Anterior cingulate cortex (tissue), 58 donors: ENCODE measurements at regions not wholly inside any gene's neighbourhood (a gene's known extent, or its start where the extent isn't known, plus 50 kb on each side); places are given as distances from the start of the nearest gene placed in this dataset.

Source experiments
- DNase-seq, 58 donors: peaks; one replicate each; lab custom pipeline; 2025; lab: John Stamatoyannopoulos, UW

DNA sequence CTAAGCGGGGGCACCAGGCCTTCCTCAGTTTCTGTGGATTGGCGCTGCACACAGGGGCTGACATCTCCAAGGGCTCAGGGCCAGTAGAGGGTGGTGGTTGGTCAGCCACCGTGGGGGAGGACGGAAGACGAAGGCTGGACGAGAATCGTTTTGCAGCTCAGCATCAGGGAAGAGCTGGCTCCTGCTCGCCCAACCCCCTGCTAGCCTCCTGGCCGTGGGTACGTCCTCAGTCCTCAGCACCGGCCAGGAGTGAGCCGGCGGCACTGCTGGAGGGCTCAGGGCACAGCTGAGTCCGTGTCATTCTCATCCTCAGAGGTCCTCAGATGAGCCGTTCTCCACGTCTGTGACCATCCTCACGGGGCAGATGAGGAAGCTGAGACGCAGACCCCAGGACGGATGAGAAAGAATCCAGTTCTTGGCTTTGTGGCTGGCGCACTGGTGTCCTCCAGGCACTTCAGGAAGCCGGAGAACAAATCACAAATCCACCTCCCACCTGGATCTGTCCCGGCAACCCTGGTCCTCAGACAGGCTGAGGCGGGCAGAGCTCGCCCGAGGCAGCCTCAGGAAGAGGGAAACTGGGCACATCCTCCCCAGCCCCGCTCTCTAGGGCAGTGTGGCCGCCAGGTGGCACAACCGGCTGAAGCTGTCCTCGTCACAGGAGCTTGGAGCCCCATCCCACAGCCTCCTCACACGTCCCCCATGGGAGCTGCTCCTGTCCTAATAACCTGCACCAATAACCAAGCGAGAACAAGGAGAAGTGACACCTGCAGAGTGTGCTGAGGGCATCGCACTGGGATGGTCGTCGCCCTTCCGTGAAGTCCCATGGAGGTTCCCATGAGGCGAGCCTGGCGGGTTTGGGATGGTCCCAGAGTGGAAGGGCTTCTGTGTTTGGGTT is 393.7 kb downstream of the BRD1 start:
- no peak for DNase-seq

DNA sequence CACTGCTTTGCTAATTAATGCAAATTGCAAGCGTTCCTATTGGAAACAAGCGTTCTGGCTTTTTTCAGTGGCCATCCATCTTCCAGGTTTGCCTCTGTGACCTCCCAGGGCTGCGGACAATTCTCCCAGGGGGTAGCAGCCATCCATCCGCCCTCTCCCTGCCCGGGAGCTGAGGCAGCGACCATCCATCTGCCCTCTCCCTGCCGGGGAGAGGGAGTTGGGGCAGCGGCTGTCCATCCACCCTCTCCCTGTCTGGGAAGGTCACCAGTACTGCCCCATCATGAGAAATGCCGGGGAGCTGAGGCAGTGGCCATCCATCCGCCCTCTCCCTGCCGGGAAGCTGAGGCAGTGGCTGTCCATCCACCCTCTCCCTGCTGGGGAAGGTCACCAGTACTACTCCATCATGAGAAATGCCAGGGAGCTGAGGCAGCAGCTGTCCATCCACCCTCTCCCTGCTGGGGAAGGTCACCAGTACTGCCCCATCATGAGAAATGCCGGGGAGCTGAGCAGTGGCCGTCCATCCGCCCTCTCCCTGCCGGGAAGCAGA is 394.7 kb downstream of the BRD1 start:
- no peak for DNase-seq

DNA sequence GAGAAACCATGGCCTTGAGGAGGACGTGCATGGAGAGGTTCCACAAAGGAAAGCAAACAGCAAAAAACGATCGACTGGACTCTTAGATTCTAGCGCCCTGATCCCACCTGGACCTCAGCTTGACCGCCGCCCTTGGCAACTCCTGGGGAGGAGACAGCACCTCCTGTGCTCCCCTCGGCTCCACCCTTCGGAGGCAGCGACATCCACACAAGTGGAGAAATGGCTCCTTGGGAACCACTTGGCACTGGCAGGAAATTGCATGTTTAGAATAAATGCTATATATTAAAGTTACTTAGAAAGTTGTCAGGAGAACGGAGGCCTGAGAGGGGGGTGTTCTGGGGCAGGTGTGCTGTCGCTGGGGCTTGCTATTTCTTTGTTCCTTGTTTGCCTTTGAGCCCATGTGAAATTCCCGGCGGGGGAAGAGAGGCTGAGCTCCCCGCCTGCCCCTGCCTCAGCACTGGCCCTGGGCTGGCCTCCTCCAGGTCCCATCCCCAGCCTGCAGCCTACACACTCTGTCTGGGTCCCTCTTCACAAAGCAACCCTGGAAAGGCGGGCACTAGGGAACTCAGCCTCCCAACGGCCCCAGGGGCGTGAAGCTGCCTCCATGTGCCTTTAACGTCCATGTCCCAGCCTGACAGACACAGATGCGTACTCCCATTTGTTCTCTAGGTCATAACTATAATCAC is 395.3 kb downstream of the BRD1 start:
- DNase-seq, result no peak

DNA sequence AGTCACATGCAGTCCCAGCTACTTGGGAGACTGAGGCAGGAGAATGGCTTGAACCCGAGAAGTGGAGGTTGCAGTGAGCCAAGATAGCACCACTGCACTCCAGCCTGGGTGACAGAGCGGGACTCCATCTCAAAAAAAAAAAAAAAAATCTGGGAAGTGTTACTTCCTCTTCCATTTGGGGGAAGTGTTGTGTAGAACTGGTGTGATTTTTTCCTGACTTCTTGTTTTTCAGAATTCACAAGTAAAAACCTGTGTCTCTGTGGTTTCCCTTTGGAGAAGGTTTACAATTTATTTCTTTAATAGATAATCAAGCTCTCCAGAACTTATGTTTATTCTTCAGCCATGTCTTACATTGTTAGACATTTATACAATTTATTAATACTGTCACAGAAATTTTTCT is 396.1 kb downstream of the BRD1 start:
- no peak for DNase-seq

DNA sequence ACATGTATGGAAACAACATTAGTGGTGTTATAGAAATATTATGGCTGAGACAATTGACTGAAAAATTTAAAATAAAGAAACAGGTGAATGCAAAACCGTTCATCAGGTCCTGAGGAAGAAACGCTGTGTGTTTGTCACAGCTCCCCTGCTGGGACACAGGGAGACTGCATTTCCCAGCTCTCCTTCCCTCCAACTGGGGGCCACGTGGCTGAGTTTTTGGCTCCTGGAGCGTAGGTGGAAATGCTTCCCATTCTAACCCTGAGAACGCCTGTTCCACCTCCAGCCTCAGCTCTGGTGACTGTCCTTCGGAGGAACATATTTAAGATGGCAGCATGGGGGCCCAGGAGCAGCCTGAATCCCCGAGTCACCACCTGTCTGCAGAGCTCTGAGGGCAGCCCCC is 398.6 kb downstream of the BRD1 start:
- no peak for DNase-seq

DNA sequence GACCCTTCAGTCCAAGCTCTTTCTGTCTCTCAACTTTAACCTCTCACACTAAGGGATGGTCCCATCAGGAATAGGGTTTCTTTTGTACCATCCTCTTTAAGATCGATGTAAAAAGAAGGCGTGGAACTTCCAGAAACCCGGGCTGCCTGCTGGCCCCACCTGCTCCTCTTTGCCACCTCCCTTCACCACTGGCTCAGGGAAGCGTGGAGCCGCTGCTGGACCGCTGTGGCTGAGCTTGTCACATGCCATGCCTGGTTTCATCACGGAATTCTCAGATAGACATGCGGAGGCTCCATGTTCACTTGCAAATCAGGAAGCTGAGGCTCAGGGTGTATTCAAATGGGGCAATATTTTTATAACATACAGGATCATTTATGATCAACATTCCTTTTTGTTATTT is 399.7 kb downstream of the BRD1 start:
- DNase-seq, result no peak

DNA sequence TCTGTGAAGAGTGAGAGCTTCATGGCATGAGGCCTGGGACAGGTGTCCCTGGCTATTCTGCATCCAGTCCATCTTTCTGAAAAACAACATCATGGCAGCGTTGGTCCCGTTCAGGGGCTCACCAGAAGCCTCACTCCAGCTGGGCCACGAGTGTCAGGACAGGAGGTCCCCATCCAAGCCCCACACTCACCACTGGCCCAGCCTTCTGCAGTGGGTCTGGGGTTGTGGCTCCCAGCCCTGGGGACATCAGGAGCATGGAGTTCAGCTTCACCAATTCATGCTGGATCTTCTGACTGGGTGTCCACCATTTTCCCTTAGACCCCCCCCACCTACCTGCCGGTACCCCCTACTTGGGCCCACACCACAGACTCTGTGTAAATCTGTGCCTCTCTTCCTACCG is 400.3 kb downstream of the BRD1 start:
- no peak for DNase-seq

DNA sequence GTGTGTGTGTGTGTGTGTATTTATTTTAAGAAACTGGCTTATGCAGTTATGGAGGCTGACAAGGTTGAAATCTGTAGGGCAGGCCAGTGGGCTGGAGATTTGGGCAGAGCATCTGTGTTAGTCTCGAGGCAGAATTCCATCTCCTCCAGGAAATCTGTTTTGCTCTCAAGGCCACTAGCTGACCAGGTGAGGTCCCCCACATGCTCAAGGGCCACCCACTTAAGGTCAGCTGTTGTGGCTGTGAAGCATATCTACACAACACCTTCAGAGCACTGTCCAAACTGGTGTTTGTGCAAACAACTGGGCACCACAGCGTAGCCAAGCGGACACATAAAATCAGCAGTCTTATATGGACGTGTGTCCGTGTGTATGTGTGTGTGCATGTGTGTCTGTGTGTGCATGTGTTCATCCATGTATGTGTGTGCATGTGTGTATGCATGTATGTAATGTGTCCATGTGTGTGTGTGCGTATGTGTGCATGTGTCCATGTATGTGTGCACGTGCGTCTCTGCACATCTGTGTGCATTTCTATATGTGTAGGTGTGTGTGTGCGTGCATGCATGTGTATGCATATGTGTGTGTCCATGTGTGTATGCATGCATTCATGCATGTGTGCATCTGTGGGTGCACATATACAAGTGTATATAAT is 400.9 kb downstream of the BRD1 start:
- DNase-seq, result no peak

DNA sequence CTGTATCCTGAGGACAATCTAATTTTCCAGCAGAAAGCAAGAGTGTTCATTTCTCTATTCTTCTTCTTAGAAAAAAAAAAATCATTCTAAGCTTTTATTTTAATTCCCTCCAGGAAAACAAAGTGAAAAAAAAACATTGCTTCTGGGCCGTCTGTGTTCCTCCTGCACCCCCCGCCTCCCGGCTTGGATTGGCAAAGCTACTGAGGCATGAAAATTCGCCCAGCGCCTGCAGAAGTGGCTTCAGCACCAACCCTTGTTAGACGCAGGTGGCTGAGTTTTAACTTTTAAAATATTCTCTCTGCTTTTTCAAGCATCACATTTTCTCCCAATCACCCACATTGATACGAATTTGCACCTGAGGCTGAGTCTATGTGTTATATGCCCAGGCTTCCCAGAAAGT is 401.6 kb downstream of the BRD1 start:
- DNase-seq, result no peak

DNA sequence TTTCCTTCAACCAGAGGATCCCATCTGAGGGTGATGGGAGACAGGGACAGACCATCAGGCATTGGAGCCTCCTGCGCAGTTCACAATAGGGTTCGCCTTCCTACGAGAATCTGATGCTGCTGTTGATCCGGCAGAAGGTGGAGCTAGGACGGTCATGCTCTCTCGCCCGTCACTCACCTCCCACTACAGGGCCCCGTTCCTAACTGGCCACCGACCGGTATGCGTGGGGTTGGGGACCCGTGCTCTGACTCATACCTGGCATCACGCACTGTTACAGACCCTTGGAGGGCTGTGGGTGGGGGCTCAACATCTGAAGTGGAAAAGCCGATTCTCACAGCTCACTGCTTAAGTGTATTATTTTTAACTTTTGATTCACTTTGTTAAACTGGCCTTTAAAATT is 402.3 kb downstream of the BRD1 start:
- DNase-seq, result no peak

DNA sequence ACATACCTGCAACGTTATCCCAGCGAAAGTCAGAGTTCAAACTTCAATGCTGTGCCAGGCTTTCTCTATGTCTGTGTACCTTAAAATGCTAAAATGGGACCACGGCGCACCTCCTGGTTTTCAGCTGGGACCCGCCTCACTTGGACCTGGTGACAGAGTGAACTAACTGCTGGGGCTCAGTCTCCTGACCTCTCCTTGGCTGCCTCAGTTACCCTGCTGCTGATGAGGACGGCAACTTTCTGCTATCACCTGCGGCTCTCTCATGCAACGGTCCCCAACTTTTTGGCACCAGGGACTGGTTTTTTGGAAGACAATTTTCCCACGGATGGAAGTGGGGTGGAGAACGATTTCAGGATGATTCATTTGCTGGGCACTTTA is 402.8 kb downstream of the BRD1 start:
- no peak for DNase-seq

DNA sequence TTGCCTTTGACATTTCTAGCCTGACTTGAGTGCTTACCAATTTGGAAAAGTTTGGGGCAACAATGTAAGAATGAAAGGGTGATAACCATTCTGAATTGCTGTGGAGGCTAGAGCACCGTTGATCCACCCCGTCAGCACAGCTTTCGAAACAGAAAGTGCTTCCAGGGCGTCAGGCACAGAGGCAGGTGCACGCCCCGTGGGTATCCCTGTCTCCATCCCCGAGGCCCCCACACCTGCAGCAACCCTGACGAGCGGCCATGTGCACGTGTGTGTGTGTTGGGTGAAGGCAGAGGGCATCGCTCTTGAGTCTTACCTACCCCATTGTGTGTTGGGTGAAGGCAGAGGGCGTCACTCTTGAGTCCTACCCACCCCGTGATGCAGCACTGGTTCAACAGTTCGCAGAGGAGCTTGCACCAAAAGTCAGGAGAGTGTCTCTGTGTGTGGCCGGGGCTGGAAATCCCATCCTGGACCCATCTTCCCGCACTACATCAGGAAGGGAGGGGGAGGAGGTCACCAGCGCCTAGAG is 404.5 kb downstream of the BRD1 start:
- no peak for DNase-seq

DNA sequence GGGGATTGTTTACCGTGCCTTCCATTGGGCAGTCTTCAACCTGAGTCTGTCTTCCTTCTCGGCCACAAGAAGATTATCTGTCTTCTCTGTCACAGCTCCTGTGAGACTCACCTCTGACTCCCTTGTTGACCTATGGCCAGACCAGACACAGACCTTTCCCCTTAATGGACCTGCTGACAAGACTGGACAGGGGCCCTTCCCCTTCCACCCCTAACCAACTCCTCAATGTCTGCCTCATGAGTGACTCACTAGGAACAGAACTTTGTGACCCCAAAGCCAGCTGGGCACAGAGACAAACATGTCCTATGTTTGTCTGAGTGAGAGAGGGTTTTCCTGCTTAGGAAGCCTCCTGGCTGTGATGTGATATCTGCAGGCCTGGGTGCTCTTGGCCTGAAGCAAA is 405.0 kb downstream of the BRD1 start:
- DNase-seq, result no peak

DNA sequence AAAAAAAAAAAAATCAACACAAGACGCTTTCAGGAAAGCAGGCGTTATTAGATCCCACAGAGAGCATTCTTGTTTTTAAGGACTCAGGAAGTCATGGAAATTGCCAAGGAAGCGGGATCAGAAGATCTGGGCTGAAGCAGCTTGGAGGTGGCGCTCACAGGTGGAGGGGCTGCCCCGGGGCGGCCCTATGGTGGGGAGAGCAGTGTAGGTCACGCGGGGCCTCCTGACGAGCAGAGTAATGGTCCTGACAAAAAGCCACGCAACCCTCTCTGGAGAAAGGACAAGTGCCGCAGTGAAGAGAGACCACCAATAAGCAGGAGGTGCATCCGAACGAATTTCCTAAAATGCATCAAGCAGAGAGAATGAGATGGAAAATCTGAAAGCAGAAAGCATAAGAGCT is 407.0 kb downstream of the BRD1 start:
- DNase-seq, result no peak

DNA sequence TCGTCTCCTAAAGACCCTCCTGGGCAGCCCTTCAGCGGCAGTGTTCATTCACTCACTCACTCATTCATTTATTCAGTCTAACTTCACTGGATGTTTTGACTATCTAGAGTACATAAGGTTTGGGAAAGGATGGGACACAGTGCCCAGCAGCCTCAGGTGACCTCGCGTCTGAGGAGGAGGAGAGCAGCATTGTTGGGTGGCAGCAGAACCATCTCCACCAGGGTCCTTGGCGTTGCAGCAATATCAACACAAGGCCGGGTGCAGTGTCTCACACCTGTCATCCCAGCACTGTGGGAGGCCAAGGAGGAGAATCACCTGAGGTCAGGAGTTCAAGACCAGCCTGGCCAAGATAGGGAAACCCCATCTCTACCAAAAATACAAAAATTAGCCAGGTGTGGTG is 408.0 kb downstream of the BRD1 start:
- no peak for DNase-seq

DNA sequence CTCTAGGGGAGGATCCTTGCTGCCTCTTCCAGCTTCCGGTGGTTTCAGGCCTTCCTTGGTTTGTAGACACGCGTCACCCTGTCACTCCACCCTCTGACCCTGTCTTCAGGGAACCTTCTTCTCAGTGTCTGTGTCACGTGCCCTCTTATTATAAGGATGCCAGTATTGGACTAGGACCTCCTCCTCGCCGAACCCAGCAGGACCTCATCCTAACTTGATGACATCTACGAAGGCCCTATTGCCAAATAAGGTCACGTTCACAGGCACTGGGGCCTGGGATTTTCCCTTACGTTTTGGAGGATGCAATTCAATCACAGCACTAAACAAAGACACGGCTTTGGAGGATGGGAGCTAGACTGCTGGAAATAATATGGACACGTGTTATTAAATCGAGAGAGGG is 408.7 kb downstream of the BRD1 start:
- DNase-seq, result no peak

DNA sequence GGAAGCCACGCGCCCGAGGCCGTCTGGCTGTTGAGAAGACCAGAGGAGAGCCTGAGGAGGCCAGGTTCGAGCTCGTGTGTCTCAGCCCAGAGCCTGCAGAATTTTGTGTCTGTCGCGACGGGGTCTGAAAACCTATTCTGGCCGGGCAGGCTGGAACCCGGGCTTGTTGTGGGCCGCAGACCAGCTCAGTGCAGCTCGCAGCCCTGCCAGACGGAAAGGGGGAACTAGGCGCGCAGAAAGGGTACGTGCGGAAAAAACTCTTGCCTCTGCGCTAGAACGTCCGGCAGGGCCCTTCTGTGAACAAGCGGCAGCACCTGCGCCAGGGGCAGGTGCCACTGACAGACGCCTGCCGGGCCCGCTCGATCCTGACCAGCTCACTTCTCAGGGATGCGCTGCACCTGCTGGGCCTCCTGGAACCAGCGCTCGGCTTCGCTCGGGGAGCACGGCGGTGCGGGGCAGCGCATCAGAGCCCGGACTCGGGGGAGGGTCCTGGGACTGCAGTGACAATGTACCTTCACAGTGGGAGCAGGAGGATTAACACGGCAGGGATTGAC is 409.3 kb downstream of the BRD1 start:
- DNase-seq, result no peak

DNA sequence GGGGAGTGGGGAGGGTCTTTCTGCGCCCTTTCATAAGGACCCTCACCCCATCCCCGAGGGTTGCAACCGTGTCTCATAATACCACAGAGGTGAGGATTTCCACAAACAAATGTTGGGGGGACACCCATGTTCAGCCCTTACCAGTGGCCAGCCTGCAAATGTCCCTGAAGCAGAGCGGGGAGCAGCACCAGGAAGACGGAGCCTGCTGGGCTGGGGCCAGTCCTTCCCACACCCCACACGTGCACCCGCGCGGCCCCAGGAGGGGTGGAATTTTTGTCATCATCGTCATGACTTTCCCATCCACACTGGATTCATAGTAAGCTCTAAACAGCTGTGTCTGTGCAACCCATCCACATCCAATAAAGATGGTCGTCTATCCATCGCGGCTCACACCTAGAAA is 409.8 kb downstream of the BRD1 start:
- DNase-seq, result no peak

DNA sequence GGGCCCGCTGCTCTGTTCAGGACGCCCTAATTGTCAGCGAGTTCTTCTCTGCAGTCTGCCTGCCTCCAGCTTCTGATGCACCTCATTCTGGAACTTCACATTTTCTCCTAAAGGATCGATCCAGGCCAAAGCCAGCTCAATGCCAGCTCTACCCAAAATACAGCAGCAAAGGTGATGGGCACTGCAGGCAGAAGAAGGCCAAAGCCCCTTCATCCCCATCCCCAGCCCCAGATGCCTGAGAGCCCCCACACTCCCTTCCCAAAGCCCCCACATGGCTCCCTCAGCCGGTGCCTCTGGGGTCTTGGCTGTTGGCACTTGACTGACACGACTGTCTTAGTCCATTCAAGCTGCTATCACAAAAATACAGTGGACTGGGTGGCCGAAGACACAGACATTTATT is 410.3 kb downstream of the BRD1 start:
- DNase-seq, result no peak

DNA sequence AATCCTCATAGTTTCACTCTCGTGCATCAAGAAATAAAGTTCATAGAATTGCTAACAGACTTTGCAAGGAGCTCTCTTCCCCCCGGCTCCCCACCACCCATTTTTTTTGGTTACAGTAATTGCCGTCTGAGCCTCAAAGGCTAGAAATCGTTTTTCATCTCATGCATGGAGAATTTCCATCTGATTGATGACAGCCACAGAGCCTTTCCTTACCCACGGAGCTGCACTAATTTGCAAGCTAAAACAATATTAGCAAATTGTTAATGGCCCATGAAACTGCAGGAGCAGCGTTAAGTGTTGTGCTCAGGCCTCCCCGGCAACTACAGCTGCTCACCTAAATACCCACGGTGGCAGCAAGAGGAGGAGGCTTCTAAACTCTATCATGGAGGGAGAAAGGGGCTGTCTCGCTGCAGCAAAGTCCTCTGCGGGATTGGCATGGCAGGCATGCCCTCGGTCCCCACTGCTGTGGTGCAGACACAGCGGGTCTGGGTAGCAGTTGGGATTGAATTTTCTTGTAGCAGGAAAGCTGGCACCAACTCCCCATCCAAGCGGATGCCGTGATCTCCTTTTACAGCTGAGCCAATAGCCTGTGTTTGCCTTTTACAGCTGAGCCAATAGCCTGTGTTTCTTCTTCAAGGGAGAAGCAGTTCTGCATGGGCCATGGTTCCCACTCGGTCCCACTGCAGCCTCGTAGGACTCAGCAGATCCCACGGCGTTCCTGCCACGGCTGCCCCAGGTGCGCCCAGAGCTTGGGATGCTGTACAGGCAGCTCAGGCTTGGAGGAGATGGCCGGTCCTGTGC is 412.3 kb downstream of the BRD1 start:
- no peak for DNase-seq
